HG02610 (cell line): ENCODE measurements at regions not wholly inside any gene's neighbourhood (a gene's known extent, or its start where the extent isn't known, plus 50 kb on each side); places are given as distances from the start of the nearest gene placed in this dataset.

Experiments used
- ATAC-seq: cut with Tn5 transposase; IDR thresholded peaks from one replicate; pipeline ENCODE4 v1.9.1; 2021; ENCODE audit warnings: mild to moderate bottlenecking, moderate library complexity; ENCODE audit not compliant: unreplicated experiment

DNA sequence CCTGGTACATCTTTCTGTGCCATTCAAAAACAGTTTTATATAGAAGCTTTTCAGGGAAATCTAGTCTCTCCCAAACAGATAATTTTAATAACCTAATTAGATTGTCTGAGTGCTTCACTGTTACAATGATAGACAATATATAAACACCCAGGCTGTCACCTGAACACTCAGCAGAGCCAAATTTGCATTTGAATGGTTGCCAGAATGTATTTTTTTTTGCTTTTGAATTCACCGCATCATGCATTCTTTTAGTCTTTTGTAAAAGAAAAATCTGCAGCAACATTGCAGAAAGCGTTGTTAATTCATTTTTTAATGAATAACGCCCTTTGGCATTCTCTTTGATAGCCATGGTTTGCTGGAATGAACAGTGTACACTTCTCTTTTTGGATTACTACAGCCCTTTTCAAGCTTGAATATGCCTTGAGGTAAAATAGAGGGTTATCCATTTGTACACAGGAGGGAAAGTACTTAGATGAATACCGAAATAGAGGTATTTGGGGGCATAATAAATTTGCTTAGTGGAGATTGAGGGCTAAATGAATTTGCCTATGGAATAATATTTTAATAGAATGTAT is 175.0 kb upstream of the EPHA5 start:
- no peak for ATAC-seq

DNA sequence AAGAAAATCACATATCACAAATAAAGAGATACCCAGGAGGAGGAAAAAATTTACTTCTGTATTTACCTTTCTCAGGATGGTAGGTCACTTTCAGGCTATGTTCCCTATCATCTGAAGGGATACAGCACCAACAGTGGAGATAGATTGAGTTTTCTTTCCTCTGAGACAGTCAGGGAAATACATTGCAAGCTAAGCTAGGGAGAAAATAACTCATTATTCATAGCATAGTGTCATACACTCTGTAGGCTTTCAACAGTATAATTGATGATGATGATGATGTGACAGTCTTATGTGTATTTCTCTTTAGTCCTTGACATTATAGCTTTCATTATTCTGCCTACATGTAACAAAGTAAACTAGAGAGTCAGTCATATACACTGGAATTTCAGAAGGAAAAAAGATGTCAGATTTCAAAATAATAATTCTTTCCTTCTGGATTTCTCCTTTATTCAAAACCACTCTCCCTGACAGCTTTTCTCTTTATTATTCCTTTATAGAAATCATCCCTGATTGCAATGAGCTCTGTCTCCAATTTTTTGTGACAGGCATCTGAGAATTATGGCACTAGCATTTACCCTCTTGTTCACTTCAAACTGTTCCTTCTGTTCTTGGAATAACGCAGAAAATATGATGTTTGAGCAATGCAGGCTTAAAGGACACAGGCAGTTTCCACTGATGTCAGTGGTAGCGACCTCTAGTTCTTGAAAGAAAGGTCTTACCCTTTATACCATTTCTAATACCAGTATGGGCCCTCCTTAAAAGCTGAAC is 169.1 kb upstream of the EPHA5 start:
- no peak for ATAC-seq

DNA sequence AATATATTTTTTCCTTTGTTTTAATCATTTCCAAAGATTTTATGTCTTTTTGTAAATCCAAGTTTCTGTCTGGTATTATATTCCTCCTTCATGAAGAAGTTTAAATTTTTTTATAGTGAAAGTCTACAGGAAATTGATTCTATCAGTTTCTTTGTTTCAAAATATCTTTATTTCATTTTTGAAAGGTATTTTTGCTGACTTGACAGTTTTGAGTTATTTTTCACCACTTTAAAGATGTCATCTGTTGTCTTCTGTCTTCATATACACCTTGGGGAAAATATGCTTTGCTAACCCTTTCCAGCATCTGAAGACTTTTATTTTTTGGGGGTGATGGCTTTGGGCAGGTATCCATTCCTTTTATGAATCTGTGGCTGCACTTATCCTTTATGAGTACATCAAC is 164.4 kb upstream of the EPHA5 start:
- no peak for ATAC-seq

DNA sequence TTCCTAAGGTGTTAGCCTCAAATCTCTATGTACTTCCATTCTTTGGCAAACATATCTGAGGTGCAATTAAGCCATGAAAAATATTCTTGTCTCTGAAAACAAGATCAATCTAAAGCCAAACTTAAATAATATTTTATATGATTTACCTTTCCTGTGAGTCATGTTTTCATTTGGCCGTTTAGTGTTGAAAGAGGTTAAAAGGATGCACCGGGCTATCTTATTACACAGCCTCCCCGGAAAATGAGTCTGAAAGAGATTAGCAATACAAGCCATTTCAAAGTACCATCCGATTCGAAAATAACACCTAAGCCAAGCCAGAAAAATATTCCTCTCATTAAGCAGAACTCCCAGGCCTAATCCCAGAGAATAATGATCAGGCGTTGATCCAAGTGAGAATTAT is 161.5 kb upstream of the EPHA5 start:
- no peak for ATAC-seq

DNA sequence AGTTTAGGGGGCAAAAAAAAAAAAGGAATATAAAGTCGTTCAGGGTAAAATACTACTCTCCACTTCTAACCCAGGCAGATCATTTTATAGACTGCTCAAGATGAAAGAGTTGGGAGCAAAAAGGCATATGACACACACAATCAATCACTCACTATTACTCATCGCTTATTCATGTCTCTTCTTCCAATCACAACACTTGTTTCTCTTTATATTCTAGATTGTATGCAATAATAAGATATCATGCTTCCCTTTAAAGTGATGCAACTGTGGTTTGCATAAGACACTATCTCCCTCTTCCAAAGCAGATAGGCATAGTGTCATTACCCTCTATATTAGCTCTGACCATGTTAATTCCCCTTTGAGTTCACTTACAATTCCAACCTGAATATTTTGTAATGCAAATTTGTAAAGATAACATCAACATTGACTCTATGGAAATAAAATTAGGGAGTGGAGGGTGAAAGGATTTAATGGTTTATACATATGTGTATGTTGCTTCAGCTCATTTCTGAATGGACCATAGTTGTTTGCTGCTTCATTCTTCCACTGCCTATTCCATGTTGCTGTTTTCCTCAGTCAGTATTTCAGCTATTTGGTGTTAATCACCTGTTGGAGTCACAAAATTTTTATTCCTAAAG is 154.9 kb upstream of the EPHA5 start:
- no peak for ATAC-seq

DNA sequence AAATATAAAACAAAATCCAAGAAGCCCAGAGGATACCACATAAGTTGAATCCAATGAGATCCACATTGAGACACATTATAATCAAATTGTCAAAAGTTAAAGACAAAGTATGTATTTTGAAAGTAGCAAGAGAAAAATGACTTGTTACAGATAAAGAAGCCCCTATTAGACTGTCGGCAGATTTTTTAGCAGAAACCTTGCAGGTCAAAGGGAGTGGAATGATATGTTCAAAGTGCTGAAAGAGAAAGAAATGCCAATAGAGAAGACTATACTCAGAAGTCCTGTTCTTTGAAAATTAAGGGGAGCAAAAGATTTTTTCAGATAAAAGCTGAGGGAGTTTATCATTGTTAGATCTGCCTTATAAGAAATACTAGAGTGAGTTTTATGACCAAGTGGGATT is 148.9 kb upstream of the EPHA5 start:
- ATAC-seq, result no peak

DNA sequence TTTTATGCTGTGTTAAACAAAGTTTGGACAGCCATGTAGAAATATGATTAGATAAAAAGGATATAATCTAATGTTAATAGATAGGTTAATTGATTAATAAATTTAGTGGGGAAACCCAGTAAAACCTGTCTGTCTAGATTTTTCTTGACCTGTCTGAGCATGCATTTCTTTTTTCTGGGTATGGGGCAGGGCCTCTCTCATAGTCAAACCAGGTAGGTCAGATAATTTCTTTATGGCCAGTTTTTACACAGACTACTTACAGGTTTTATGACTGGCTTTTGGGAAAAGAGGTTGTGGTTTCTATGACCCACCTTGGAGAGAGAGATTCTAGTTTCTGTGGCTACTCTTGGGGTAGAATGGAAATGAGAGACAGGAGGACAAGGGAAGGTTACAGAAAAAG is 135.6 kb upstream of the EPHA5 start:
- ATAC-seq, result no peak

DNA sequence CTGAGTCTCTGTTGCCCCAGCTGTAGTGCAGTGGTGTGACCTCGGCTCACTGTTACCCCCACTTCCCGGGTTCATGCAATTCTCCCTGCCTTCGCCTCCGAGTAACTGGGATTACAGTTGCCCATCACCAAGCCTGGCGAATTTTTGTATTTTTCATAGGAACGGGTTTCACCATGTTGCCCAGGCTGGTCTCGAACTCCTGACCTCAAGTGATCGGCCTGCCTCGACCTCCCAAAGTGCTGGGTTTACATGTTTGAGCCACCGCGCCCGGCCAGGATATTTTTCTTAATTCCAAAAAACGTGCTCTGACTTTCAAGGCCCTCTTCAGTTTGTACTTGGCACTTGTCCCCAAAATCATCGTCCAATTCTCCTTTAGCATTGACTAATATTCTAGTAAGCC is 129.2 kb upstream of the EPHA5 start:
- no peak for ATAC-seq

DNA sequence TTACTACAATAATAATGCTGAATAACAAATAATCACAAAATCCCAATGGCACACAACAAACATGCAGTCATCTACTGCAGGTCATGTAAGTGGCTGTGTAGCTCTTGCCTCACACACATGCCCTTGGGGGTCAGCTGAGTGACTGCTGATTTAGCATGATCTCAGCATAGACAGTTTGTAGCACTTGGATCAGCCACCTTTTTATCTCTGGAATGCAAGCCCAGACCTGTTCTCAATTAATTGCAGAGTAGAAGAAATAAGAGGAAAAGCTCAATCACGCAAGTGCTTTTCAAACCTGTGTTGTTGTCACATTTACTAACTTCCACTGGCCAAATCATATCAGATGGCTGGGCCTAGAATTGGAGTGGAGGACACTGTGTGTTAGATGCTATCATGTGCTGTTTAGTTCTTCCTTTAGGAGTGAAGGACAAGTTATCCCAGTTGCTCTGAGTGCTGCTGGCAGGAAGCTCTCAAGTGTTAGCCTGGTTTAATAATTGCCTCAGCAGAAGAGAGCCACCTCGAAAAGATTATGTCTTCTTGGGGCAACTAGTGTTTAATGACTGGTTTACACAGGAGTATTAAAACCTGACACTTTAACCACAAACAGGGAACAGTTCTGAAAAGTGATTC is 128.3 kb upstream of the EPHA5 start:
- no peak for ATAC-seq

DNA sequence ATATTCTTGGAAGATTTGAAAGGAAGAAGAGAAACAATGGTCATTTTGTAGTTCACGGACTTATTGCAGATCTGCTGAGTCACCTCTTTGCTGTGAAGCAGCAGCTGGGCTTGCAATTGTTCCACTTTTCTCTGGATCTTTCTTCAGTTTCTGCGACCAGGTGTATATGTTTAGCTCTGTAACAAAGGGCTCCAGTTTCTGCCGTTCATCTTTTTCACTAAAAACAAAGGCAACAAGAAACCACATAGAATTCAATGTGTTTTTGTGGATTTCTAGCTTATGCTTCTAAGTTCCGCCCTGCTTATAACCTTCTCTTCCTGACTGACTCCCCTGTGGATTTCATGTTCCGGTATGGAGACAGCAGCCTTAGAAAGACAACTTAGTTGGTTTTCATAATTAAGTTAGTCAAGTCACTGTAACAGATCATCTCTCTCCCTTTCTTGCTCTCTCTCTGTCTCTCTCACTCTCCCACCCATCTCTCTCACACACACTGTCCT is 121.6 kb upstream of the EPHA5 start:
- no peak for ATAC-seq

DNA sequence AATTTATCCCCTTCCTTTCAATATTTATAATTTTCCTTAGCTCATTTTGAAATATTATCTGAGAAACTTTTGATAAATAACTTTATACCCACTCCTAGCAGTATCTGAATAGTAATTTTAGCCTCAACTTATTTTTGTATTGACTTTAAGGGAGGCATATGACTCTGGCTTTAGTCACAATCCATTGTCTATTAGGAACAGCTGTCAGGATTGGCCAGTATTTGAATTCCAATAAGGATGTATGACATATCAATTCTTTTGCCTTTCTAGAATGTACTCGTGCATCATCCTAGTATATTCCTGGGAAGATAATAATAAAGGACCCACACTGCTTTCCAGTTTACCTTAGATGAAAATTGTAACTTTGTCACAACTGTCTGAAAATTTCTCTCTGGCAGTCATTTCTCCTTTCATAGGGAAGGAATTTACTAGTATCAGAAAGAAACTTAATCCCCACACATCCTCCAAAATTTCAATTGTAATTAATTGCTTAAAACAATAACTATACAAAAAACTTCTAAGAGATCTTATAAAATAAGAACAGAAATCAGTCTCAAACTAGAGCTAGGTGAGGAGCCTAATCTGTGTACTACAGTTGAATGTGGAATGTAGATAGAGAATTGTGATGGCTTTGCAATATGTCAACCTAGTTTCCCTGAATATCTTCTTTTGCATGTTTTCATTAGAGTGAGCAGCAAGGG is 121.0 kb upstream of the EPHA5 start:
- ATAC-seq, result no peak

DNA sequence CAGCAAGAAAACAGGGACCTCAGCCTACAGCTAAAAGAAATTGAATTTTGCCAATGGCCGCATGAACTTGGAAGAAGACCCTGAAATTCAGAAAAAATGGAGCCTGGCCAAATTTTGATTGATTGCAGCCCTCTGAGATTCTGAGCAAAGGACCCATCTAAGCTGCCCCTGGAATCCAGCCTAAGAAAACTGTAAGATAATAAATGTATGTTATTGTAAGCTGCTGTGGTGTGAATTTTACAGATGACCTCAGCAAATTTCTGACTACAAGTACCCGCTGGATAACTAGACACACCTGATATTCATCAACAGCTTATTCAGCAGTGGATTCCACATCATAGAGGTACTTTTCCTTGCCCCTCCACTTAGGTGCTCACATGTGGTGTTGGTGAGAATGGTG is 119.5 kb upstream of the EPHA5 start:
- ATAC-seq, result no peak

DNA sequence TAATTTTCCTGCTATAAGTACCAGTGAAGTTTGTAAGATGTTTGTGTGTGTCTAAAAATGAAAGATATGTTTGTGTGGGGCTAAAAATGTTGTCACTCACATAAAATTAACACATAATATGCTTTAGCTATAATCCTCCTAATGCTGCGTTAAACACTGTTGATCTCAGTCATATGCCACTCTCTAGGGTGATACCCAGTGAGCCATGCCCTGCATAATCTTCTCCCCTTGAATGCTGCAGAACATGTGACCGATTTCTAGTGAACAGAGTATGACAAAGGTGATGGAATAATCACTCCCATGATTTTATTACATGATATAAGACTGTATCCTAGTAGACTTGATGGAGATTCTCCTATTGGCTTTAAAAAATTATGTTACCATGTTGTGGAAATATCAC is 119.1 kb upstream of the EPHA5 start:
- ATAC-seq, result no peak

DNA sequence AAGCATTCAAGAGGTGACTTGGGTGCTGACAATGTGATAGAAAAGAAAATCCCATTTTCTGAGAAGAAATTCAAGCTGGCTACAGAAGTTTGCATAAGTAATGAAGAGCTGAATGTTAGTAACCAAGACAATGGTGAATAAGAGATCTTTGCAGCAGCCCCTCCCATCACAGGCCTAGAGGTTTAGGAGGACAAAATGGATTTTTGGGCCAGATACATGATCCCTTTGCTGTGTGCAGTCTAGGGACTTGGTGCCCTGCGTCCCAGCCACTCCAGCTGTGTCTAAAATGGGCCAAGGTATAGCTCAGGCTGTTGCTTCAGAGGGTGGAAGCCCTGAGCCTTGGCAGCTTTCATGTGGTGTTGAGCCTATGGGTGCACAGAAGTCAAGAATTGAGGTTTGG is 107.0 kb upstream of the EPHA5 start:
- ATAC-seq, result no peak

DNA sequence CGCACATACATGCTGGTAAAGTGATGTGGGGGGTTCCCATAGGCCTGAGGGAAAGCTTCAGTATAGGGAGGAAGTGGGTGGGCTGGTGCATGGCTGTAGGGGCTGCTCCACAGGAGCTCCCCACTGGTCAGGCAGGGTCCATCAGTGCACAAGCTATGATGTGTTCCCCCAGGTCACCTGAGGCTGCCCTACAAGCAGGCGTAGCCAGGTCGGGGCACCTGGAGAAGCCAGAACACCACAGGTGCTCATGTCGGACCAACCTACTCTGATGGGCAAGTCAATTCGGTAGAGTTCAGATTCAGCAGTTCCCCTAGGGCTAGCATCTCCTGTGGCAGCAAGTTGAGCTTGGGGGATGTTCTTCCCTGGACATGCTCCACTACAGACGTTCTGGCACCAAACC is 103.3 kb upstream of the EPHA5 start:
- no peak for ATAC-seq

DNA sequence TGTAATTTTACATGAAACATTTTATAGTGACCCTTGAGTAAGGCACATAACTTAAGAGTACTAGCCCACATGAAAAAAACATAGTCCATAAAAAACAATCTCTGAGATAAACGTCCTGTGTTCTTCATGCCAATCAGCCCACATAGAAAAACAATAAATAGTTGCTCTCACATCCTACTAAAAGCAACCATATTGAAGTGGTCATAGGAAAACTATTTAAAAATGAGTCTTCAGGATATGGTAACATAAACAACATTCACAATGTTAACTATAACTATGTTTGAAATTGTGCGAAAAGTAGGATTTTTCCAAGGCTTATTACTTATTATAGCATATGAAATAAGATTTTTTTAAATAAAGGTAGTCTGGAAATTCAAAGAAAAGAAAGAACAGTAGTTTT is 77.1 kb upstream of the EPHA5 start:
- no peak for ATAC-seq

DNA sequence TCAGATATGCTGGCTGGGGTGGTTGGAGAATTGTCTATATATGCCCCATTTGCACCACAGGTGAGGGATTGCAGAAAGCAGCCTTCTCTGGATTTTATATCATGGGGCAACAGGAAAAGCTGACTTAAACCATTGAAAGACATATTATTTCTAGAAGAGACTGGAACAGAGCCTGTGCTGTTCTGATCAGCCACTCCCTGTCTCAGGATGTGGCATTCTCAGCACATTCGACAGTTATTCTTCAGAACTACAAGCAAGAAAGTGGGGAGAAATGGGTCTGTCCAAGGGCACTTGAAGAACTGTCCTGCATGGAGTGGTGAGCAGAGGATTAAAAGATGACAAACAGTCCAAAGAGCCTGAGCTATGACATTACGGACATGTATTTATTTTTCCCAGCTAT is 67.8 kb upstream of the EPHA5 start:
- ATAC-seq, result no peak

DNA sequence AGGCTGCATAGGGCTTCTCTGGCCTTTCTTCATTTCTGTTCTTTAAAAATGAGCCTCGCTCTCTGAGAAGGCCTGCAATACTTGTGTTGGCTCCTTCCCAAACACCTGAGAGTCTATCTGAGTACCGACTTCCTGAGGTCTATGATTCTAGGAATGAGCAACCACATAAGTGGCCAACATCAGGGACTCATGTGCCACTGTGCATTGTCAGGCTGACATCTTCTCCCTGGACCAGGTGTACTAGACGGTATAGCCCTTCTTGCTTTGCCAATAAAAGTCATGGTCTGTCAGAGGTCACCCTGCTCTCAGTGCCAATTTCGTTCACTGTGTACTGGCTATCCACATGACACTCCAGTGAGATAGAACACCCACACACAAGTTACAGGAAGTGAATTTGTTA is 67.4 kb upstream of the EPHA5 start:
- ATAC-seq, result no peak

DNA sequence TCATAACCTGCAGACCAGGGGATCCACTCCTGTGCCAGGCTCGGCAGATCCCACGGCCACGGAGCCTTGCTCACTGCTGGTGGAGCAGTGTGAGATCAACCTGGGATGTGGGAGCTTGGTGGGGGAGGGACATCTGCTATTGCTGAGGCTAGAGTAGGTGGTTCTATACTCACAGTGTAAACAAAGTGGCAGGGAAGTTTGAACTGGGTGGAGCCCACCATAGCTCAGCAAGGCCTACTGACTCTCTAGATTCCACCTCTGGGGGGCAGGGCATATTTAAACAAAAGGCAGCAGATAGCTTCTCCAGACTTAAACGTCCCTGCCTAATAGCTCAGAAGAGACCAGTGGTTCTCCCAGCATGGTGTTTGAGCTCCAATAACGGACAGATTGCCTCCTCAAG is 54.7 kb upstream of the EPHA5 start:
- no peak for ATAC-seq
